Kidney glomerular epithelial cell (primary cell): ENCODE measurements at regions not wholly inside any gene's neighbourhood (a gene's known extent, or its start where the extent isn't known, plus 50 kb on each side); places are given as distances from the start of the nearest gene placed in this dataset.
A peak's percentile ranks its signal among the peaks of the same experiment; 100 is the strongest.

ENCODE experiments used
- DNase-seq: peaks from one replicate; lab custom pipeline; 2025; lab: John Stamatoyannopoulos, UW

- no peak for DNase-seq
Observed at GRCh38 chr7:155973451-155973997, 161.3 kb upstream of the SHH start.

DNA sequence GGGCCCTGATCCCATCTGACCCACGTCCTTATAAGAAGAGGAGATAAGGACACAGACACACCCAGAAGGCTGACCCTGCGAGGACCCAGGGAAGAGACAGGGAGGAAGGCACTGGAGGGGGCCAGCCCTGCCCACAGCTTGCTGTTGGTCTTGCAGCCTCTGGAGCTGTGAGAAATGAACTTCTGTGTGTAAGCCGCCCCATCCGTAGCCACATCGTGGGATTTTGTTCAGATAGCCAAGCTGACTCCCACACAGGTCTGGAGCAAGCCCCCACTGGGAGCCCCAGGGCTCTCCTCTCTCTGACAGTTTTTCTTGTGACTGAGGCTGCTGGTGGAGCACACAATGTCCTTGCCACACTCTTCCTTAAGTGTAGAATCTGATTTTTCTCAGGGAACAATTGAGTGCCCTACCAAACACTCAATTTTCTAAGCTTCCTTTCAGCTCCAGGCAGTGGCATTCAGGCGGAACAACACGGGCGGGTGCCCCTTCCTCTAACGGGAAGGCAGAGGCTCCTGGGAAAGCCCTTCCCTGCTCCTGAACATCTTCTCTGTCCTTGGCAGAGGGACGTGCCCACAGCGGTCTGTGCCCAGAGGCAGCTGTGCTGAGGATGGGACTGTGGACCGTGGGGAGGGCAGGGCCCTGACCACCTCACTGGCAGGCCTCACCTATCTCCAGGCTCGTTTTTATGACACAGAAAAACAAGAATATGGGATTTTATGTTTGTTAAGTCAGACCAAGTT, 160.6 kb upstream of the SHH start:
- no peak for DNase-seq

DNA sequence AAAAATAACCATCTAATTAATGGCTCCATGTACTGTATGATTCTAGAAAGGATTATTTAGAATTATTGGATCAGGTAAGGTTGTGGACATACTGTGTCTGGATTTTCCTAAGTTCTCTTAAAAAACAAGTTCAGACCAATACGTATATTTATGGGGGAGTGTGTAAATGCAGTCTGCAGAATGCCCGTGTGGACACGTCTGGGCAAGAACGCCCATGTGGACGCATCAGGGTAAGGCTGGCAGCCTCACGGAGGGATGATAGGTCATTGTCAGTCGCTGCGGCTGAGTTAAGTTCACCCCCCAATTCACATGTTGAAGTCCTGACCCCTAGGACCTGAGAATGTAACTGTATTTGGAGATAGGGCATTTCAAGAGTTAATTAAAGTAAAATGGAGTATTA, 160.0 kb upstream of the SHH start:
- DNase-seq, result no peak

- DNase-seq, result no peak
Observed at GRCh38 chr7:155971180-155971770, 159.0 kb upstream of the SHH start.

DNA sequence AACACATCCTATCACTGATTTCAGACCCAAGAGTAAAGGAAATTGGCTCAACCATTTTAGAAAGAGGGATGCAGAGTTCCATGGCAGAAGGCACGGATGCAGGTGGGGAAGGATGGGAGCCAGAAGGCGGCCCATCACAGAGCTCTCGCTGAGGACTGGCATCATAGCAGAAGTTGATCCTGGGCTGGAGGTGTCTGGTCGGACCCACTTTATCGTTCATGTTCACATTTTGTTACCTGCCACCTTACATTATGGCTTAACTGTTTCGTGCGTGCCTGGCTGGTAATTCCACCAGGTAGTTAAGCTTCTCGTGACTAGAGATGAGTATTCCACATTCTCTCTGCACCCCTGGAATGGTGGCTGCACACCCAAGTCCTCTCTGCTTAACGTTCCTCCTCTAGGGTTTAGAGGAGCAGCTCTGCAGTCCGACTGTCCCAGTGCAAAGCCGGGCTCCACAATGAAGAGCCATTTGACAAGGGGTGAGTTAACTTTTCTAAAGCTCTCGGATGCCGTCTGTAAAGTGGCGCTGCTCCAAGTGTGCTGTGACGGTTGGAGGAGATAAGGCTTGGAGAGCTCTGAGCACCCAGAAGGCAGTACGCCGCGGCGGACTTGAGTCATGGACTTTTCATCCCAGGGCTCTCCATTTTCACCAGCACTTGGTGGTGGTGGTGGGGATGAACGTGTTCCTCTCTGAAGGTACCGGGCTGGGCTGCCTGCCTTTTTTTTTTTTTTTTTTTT, 157.1 kb upstream of the SHH start:
- no peak for DNase-seq

DNA sequence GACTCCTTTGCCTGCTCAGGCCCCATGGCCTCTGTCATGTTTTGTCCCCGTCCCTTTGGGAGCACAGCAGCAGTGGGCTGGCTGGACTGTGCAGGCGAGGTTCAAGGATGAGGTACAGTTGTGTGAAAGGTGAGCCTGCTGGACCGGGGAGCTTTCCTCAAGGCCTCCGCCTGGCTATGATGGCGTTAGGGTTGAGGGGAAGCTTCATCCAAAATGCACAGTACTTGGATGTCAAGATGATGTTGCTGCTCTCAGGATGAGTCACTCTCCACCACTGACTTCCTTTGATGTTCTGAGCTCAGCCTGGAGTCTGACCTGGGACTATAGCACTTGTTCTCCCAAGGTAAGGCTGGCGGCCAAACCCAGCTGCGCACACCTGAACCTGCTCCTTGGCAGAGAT, 152.7 kb upstream of the SHH start:
- peak; percentile 21 for DNase-seq

- no peak for DNase-seq
Observed at GRCh38 chr7:155964543-155964942, 152.3 kb upstream of the SHH start.

DNA sequence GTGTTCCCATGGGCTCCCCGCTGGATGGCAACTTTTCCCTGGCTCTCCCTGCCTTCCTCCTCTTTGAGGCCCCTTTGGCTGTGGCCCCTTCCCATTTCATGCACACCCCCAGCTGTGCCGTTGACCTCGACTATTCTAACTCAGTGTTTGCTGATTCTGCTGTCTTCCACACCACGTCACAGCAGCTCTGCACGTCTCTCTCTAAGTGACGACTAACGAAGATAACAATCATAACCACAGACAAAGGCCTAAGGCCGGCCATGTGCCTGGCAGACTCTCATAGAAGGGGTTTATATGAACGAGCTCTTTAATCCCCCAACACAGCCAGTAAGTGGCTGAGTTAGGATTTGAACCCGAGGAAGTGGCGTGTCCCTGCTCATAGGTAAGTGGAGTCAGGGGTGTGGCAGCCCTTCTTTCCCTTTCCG, 151.5 kb upstream of the SHH start:
- no peak for DNase-seq

DNA sequence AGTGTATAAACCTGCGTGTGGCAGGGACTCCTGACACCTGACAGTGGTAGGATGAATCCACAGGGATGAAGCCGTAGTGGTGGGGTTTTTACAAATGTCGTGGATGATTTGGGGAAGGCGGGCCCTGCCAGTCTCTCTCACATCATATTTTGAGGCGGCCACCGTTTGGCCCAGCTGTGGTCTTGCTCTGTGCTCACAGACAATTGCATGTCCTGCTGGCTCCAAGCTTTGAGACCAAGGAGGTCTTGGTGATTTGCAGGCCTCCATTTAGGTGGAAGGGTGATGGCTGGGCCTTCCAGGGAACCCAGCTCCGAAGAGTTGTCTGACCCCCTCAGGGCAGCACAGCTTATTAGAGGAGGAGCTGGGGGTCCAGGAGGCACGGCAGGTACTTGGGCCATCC, 151.1 kb upstream of the SHH start:
- DNase-seq, result no peak

GRCh38 chr7:155962968-155963300, 150.7 kb upstream of the SHH start:
- DNase-seq, result no peak

DNA sequence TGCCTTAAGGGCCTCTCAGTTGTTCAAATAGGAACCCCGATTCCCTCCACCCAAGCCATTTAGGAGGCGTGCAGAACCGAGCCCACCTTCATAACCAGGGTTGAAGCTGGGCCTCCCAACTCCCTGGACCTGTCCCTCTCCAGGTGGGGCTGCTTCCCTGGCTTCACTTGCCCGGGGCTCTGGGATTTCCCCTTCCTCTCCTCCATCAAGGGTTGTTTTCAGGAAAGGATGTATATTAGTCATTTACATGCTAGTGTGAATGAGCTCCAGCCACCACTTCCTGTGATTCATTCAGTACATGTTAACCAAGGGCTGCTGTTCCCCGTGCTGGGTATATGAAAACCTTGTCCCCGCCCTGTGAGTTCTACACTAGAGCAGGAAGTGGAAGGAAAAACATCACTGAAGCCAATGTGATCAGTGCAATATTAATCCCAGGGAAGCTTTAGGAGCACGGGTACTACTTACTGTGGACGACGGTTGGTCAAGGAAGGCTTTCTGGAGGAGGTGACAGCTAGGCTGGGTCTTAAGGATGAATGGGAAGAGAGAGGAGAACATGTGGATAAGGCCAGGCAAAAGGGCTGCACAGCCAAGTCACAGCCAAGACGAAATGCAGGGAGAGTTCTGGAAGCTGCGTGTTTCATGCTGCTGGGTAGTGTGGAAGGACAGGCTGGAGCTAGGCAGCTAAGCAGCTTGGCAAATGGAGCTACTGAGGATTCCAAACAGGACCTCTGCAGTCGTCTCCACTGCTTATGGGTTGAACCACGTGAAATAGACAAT, 150.1 kb upstream of the SHH start:
- DNase-seq, result peak; percentile 88

- DNase-seq, result peak; percentile 93
Observed at GRCh38 chr7:155961241-155962190, 149.3 kb upstream of the SHH start.

DNA sequence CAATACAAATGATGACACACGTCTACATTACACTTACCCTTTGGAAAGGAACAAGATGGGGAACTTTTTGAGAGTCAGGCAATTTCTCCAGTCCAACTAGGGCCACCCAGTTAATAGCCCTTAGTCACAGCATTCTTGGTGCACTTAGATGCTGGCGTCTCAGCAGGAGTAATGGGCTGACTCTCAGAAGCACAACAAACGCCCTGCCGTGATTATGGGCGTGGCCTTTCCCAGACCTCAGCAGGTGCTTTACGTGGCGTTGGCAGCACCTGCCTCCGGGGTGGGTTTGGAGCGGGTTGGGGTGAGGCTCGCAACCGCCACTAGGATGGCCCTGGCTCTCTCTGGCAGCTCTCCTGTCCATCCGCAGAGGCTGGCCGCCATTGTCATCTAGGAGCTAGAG, 147.6 kb upstream of the SHH start:
- no peak for DNase-seq

DNA sequence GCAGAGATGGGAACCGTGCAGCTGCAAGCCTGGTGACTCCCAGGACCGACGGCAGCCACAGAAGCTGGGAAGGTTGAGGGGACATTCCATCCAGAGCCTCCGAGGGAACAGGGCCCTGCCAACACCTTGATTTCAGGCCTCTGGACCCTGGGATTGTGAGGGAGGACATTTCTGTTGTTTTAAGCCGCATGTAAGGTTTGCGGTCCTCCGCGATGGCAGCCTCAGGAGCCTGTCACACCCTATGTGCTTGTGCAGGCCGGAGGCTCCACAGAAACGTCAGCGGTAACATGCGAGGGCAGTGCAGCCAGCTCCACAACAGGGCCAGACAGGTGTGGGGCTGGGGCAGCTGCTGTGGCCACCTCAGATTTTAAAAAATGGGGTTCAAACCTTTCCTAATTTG, 144.7 kb upstream of the SHH start:
- no peak for DNase-seq

DNA sequence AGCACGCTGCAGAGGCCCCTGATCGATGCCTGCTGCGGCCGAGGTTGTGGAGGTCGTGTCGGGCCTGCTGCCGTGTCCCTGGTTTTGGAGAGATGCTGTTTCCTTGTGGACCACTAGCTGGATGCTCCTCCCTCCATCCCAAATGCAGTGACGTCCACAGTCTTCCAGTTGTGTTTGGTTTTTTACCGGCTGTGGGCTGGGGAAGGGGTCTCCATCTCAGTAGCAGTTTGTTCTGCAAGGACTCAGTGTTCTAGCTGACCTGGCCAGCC, 143.0 kb upstream of the SHH start:
- no peak for DNase-seq

DNA sequence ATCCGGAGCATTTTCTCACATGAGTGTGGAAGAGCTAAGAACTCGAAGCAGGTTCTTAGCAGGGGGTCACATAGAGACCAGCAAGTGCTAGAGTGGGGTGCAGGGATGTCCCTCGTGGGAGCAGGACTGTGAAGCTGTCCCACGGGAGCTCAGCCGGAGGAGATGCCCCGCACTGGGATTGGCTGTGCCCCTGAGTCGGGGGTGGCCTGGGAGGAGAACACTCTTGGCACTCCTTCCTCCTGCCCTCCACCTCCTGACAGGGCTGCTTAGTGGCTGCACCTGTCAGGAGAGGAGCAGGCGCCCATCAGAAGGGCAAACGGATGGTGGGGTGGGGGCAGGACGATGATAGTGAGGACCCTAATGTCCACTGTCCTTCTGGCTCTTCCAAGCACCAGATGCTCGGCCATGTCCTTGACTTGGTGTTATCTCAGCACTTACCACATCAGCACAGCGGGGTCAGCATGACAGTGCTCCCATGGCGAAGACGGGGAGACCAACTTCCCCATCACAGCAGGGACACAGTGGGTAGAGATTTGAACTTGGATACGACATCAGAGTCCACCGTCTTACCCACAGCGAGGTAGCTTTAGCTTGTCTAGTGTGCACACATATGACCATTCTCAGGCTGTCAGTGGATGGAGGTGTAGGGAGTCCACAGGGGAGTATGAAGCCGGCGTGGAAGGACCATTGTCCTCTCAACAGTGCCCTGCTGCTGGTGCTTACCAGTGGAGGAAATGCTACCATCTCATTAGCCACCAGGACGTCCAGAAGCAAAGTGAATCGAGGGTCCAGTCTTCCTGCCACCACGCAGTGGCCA, 142.5 kb upstream of the SHH start:
- no peak for DNase-seq

DNA sequence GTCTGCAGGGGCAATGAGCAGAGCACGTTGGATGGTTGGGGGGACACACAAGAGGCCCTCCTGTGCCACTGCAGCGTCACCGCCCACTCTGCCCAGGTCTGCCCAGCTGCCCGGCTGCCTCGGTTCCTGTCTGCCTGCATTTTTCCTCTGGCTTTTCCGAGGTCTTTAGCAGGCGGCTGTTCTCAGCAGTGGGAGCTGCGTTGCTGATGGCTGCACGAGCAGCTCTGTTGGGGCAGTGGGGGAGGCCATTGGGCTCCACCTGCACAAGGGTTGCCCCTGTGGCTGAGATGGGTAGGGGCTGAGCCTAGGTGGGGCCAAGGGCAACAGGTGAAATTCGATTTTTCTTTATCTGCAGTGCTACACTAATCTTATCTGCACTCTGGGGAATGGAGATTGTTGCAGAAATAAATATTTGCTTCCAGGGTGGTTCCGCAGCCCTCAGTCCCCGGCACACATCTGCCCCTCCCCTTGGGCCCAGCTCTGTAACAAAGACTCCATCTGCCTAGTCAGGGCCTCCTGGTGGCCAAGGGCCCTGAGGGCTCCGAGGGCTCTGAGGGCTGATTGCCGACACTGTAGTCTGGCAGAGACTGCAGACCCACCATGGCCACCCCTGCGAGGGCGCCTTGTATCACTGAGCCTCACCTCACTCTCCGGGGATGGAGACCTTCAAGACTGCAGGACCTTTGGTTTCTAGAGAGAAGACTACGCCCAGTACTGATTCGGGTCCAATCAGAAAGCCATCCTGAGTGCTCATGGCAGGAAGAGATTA, 141.7 kb upstream of the SHH start:
- DNase-seq, result no peak

DNA sequence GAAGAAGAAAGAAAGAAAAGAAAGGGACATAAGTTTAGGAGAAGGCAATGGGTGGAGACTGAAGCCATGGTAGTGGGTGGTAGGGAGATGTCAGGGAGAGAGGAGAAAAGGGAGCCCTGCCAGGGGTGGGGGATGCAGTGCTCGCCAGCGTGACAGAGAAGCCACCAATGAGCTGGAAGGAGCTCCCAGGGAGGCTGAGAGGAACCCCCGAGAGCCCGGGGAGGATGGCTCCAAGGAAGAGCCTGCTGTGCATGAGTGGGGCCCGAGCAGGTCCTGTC, 141.2 kb upstream of the SHH start:
- DNase-seq, result no peak

GRCh38 chr7:155951554-155952158, 139.4 kb upstream of the SHH start:
- peak; percentile 99 for DNase-seq
